H54 (cell line): ENCODE measurements at regions not wholly inside any gene's neighbourhood (a gene's known extent, or its start where the extent isn't known, plus 50 kb on each side); places are given as distances from the start of the nearest gene placed in this dataset.

ENCODE experiments used
- DNase-seq: peaks from one replicate; pipeline ENCODE4 v3.0.0; 2011; ENCODE audit warnings: low spot score, mixed read lengths; ENCODE audit not compliant: insufficient read length
- FAIRE-seq: peaks from 3 replicates; lab custom pipeline; 2011; peaks lifted over from hg19 to GRCh38; lab: Jason Lieb, UNC
- POLR2A ChIP-seq: IDR thresholded peaks from 2 replicates; pipeline ENCODE4 v1.6.1; 2011; ENCODE audit warnings: low read depth, mild to moderate bottlenecking, low read length

DNA sequence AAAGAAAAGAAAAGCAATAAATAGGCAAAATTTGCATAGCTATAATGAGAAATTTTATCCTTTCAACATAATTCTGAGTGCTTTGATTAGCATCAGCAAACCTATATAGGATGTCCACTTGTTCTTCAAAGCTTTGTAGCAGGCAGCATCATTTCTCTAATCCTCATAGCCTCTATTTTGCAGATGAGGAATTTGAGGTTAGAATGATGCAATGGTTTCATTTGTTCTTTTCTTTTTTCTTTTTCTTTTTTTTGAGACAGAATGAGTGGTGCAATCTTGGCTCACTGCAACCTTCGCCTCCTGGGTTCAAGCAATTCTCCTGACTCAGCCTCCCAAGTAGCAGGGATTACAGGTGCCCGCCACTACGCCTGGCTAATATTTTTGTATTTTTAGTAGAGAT is 594.4 kb downstream of the TOX3 start:
- TF ChIP-seq POLR2A, result no peak
- DNase-seq, result no peak
- no peak for FAIRE-seq

DNA sequence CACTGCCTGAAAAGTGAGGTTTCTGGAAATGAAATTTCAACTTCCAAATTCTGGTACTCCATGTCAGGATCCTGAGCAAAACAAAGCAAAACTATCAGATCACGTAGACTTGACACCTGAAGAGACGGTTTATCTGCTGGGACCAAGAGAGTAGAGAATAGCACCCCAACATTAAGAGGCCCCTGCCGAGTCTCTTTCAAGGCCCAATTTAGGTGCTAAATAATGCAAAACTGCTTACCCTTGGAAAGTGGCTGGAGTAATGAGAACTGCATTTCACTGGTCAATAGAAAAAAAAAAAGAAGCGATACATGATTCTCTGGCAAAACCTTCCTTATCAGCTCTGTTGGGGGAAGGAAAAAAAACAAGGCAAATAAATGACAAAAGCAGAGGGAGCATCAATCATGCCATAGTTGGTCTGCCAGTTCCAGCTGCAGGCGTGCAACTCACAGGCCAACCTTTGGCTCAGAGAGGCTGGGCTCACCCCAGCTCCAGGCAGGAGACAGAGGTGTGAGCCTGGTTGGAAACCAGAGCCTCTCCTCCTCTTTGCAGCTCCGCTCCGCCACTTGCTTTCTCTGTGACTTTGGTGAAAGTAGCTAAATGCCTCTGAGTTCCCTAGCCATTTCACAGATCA is 595.2 kb downstream of the TOX3 start:
- FAIRE-seq, result no peak
- TF ChIP-seq POLR2A, result no peak
- DNase-seq, result no peak

DNA sequence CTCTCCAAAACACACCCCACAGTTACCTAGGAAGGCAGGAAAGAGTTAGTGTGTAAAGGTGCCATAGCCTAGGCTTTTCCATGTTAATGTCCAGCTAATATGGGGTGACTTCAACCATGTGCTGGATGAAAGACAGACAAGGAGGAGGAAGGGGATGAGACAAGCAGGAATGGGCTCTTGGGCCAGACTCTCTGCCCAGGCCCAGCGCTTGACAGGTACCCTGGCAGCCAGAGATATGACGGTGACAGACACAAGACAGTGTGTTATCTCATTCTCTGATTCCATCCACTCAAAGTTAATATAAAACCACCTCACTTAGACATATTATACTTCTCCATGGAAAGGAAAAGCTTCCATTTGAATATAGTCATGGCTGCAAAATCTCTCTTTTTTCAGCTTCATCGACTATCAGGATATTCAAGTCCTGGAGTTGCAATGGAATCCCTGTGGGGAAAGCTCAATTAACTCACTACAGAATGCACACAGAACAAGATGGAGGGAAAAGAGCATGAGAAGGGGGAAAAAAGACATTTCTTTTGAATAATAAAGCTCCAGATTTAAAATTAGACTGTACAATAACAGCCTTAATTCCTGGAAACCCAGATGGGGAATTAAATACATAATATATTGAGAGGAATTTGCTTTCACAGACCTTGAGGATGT is 596.7 kb downstream of the TOX3 start:
- FAIRE-seq (no peak), DNase-seq (no peak)
- no peak for TF ChIP-seq POLR2A

DNA sequence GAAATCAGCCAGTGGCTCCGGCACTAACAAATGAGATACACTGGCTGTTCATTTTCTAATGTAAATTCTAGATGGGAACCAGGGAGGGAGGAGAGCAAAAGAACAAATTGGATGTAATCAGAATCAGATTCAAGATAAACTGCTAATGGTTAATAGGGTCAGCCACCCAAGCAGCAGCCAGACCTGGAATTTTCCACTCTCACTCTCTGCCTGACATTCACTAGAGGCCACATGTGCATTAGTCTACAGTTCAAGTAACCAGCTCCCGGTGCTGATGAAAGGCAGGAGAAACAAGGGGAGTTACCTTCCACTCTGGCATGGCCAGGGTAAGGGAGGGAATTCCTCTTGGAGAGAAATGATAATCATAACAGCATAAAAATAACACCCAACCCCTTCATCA is 597.7 kb downstream of the TOX3 start:
- FAIRE-seq (no peak), DNase-seq (no peak)
- no peak for TF ChIP-seq POLR2A

DNA sequence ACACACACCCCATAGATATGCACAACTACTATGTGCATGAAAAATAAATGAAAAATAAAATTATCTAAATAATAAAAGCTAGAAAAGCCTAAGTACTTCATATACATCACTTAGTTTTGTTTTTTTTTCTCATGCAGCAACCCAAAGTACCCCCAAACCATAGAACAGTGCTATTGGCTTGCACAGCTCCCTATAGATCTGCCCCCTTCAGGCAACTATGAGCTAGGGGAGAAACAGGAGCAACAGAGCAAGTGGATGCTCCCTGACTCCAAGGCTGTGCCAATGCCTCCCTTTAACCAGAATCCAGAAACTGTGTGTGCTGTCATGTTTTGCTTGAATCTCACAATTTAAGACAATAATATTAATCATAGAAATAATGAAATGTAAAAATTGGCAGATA is 605.5 kb downstream of the TOX3 start:
- FAIRE-seq (no peak), DNase-seq (no peak)
- no peak for TF ChIP-seq POLR2A

DNA sequence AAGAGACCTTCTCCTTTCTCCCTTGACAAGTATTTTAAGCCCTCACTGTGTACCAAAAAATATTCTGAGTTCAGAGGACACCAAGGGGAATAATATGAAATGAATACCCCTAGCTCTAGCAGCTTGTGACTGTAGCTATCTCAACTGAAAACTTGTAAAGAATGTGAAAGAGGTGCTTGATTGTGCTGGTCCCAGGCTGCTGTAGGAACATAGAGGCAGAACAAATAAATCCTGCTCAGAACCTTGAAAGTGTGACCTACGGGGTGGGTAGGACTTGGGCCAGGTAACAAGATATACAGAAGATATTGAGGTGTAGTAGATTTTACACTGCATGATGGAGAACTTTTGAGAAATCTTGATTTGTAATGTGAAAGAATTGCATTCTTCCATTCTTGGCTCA is 606.8 kb downstream of the TOX3 start:
- no peak for TF ChIP-seq POLR2A
- no peak for FAIRE-seq
- DNase-seq, result no peak

DNA sequence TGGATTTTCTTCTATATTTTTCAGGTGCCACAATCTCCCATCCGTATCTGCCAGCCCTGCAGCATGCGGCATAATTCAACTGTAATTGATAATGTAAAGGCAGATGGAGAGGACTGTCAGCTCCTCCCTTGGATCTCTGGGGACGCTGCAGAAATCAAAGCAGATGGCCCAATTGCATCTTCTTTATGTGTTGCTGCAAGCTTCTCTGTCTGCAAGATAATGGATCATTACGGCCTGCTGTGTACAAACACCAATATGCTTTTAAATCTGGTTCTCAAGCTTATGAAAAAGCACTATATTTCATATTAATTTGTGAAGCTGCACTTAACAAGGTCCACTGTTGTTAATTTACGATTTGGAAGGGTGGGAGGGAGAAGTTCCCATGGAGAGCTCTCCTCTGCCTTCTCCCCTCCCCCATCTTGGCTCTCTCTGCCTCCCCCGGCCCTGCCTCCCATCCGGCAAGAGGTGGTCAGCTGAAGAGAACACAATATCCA is 607.5 kb downstream of the TOX3 start:
- DNase-seq (no peak), FAIRE-seq (no peak)
- TF ChIP-seq POLR2A, result no peak

DNA sequence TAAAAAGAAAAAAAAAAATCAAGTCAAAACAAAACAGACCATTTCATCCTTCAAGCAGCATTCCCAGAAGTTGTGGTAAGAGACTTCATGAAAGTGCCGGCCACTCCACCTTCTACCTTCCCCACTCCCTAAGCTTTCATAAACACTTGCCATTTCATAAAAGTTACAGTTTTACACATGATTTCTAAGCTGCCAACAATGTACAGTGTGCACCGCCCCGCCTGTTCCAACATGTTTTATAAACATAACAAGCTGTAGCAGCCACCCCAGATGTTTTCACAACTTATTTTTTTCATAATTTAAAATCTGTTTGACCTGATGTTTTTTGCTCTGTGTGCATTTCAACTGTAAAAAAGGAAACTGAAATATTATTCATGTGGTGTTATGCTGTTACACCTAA is 608.1 kb downstream of the TOX3 start:
- DNase-seq, result no peak
- no peak for FAIRE-seq
- no peak for TF ChIP-seq POLR2A

DNA sequence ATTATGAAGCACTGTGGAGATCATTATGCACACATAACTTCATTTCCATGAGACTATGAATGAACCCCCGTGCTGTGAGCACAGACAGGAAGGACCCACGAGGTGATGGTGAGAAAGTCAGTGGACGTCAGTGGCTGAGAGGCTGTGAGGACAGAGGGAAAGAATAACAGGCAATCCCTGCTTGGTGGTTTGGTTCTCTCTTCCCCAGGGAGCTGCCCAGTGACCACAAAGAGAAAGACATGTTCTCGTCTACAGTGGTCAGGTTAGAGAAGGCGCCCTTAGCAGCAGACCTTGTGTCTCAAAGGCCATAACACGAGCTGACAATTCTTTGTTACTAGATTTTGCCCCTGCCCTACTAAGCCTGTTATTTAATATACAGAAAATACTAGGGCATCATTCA is 609.2 kb downstream of the TOX3 start:
- TF ChIP-seq POLR2A, result no peak
- FAIRE-seq, result no peak

DNA sequence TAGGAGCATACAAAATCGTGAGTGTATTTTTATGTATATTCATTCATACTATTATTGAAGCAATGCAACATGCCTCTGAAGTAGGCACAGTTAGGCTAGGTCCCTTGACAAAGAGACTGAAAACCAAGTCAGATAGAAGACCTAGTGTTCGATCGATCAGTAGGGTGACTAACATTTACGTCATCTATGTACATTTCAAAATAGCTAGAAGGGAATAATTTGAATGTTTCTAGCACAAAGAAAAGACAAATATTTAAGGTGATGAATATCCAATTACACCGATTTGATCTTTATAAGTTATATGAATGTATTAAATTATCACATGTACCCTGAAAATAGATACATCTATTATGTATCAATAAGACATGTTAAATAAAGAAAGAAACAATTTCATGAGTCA is 610.1 kb downstream of the TOX3 start:
- no peak for TF ChIP-seq POLR2A
- DNase-seq (no peak), FAIRE-seq (no peak)

More for the DNA sequence above, 609.2 kb downstream of the TOX3 start:
- no peak for DNase-seq

DNA sequence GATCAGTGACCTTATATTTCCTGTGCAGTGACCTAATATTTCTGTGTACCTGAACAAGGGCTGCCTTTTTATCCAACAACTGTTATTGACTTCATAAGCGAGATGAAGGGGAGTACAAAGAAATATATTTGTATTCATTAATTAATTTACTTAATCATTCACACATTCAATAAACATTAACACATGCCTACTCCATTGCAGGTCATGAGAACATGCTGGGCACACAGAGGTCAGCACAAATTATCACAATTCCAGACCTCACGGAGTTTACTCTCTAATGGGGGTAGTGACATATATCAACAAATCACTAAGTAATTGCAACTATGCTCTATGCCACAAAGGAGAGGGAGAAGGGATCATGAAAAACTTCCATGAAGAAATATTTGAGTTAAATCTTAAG is 614.6 kb downstream of the TOX3 start:
- TF ChIP-seq POLR2A, result no peak
- FAIRE-seq (no peak), DNase-seq (no peak)

DNA sequence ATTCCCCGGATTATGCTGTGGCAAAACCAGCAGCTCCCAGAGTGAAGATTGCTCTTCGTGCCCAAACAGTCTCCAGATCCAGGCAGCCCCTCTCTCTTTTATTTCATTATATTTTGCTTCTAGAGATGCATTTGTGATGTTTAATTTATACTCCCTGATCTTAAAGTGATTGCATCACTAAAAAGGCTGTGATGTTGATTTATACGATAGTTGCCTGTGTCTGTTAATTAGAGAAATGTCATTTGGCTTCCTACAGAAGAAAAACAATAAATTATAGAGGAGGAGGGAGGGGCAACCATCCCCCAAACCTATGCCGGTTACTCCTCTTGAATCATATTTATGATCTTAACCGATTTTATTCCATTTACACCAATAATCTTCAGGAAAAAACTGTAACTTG is 615.3 kb downstream of the TOX3 start:
- DNase-seq, result no peak
- no peak for FAIRE-seq
- TF ChIP-seq POLR2A, result no peak

DNA sequence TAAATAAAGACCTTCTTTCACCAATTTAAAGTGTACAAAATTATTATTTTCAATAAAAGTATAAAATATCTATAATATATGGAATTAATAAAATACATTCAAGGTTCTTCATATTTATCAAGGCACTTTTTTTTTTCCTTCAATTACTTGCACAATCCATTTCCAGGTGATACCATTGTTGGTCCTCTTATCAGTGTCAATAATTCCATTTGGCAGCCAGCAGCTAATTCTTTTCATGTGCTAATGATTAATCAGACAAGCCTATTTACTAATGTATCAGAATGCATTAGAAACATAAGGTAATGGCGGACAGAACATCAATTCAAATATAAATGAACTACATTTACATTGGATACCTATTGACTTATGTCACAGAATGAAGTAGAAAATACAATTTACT is 622.2 kb downstream of the TOX3 start:
- FAIRE-seq, result no peak
- no peak for DNase-seq
- TF ChIP-seq POLR2A, result no peak

DNA sequence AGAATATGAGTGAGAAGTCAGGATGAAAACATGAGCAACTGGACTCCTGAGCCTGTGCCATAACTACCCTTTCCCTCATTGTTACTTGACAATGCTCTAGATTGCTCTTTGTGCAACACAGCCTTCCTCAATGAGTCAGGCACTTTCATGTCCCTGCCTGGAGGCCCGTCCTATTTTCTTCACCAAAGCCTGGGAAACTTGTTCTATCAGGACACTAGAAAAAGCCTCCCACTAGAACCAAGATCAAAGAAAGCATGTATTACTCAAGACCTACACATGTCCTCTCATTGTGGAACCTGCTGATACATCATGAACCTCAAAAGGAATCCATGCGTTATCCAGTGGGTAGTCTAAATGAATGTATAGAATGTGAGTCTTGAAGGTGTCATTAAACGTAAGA is 624.5 kb downstream of the TOX3 start:
- no peak for FAIRE-seq
- no peak for TF ChIP-seq POLR2A
- DNase-seq, result no peak

DNA sequence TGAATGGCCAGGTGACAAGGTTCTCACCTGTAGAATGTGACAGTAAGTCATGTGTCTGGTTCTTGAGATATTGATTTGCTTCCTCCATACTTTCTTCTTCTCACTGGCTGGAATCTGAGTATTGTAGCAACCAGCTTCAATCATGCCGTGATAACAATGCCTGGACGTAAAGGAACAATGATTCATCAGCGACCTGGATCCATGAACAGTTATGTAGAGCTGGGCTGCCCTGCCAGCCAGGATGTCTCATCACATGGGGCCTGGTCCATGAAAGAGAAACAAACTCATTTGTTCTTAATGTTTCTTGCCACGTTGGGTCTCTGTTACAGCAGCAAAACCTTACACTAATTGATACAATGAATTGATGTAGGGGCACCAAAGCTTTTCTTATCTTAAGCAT is 627.2 kb downstream of the TOX3 start:
- FAIRE-seq (no peak), DNase-seq (no peak)

More for the DNA sequence above, 627.2 kb downstream of the TOX3 start:
- TF ChIP-seq POLR2A, result no peak
